Stomach (tissue), 8 donors: ENCODE measurements at regions not wholly inside any gene's neighbourhood (a gene's known extent, or its start where the extent isn't known, plus 50 kb on each side); places are given as distances from the start of the nearest gene placed in this dataset.

Experiments used
- DNase-seq, 2 donors: peaks; one replicate each; pipeline versions ENCODE4 v3.0.0 to v3.0.0-alpha.2; 2013 to 2019
- H3K27ac ChIP-seq, 5 donors: fragments of 200-600 bp in 4 of 5; sonication (generic) in 4 of 5; one replicate each; pipeline ENCODE4 v1.5.1; 2013 to 2019; ENCODE audit warnings: mild to moderate bottlenecking in 1 of 5, moderate library complexity in 1 of 5
- H3K27me3 ChIP-seq, 3 donors: fragments of 200-600 bp; sonication (generic); one replicate each; pipeline ENCODE4 v1.5.1; 2017 to 2019; ENCODE audit warnings: mixed run types in 1 of 3
- H3K36me3 ChIP-seq, 4 donors: fragments of 200-600 bp; sonication (generic); 1 replicate in 3 of 4; 2 replicates in 1 of 4; pipeline ENCODE4 v1.5.1; 2016 to 2019
- H3K4me1 ChIP-seq, 4 donors: fragments of 200-600 bp; sonication (generic); one replicate each; pipeline ENCODE4 v1.5.1; 2016 to 2019
- H3K4me3 ChIP-seq, 4 donors: fragments of 200-600 bp; sonication (generic) in 3 of 4; one replicate each; pipeline ENCODE4 v1.5.1; 2016 to 2019; ENCODE audit warnings: mild to moderate bottlenecking in 1 of 4
- H3K9me3 ChIP-seq, 4 donors: fragments of 200-600 bp; sonication (generic); one replicate each; pipeline ENCODE4 v1.5.1; 2016 to 2019
- EP300 ChIP-seq: sonication (generic); formaldehyde crosslinking; IDR thresholded peaks from one replicate; pipeline ENCODE4 v1.6.1; 2017; ENCODE audit warnings: antibody characterized with exemption
- POLR2A ChIP-seq, 4 donors: fragments of 450-650 bp; IDR thresholded peaks; one replicate each; pipeline ENCODE4 v1.6.1; 2016; ENCODE audit warnings: antibody characterized with exemption in 4 of 4, control low read depth in 2 of 4, mild to moderate bottlenecking in 1 of 4, moderate library complexity in 1 of 4
- POLR2AphosphoS5 ChIP-seq, 3 donors: sonication (generic); formaldehyde crosslinking; IDR thresholded peaks; one replicate each; pipeline ENCODE4 v1.6.1; 2016; ENCODE audit warnings: antibody characterized with exemption in 3 of 3
- WGBS, 5 donors: extraction: QIAGEN DNeasy Blood & Tissue Kit in 3 of 5; methylation state at CpG; one replicate each; pipeline versions ENCODE4 v1.1.5 to v1.1.7; 2013 to 2018; 5-methylcytosine and 5-hydroxymethylcytosine counted together
- intact Hi-C: fragments of 100-400 bp; cut with DNase I; formaldehyde crosslinking; loops from one replicate; pipeline ENCODE4 v1.15.1; 2023; ENCODE audit warnings: low total_unique reads
- TF ChIP-seq, protein P1 (sequence below), 7 experiments: fragments of 450-650 bp in 4 of 7; fragments of 200-600 bp in 3 of 7; sonication (generic) in 3 of 7; IDR thresholded peaks; one replicate each; pipeline ENCODE4 v1.5.1; 2016 to 2019; ENCODE audit warnings: antibody characterized with exemption in 7 of 7, control low read depth in 2 of 7, mild to moderate bottlenecking in 1 of 7
- donor health status: healthy with polysubstance abuse.
- donor health status: Bipolar disorder and iron deficiency.
- donor health status: healthy.

- Histone ChIP-seq H3K9me3 (peaks cover 0 to 17% (median 8%) of the 10 kb centered on the region in 4 donors), H3K4me1 (no peaks in the 10 kb centered on the region), H3K36me3 (no peaks in the 10 kb centered on the region), H3K4me3 (no peak overlapping the region), H3K27me3 (no peaks in the 10 kb centered on the region), H3K27ac (no peak overlapping the region)
- no peak for DNase-seq
- intact Hi-C loops, result no loop called here
- TF ChIP-seq, protein P1, sequence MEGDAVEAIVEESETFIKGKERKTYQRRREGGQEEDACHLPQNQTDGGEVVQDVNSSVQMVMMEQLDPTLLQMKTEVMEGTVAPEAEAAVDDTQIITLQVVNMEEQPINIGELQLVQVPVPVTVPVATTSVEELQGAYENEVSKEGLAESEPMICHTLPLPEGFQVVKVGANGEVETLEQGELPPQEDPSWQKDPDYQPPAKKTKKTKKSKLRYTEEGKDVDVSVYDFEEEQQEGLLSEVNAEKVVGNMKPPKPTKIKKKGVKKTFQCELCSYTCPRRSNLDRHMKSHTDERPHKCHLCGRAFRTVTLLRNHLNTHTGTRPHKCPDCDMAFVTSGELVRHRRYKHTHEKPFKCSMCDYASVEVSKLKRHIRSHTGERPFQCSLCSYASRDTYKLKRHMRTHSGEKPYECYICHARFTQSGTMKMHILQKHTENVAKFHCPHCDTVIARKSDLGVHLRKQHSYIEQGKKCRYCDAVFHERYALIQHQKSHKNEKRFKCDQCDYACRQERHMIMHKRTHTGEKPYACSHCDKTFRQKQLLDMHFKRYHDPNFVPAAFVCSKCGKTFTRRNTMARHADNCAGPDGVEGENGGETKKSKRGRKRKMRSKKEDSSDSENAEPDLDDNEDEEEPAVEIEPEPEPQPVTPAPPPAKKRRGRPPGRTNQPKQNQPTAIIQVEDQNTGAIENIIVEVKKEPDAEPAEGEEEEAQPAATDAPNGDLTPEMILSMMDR (IDR thresholded peaks at IDR 0.05), result no peak
- TF ChIP-seq EP300 (no peak), POLR2AphosphoS5 (IDR thresholded peaks at IDR 0.05) (no peak), POLR2A (IDR thresholded peaks at IDR 0.05) (no peak)
- 25 to 63% (median 55%) methylated on average over 2 of the region's 2 CpGs for WGBS, 5 donors
Observed at GRCh38 chr1:195105281-195105680, 1503.0 kb downstream of the KCNT2 start.

GRCh38 chr1:195097316-195097715, 1510.9 kb downstream of the KCNT2 start:
- H3K27me3 ChIP-seq, result no peaks in the 10 kb centered on the region
- no peaks in the 10 kb centered on the region for H3K4me1 ChIP-seq
- no peak overlapping the region for H3K4me3 ChIP-seq
- no peak for TF ChIP-seq POLR2AphosphoS5 (IDR thresholded peaks at IDR 0.05)
- TF ChIP-seq, protein P1 (IDR thresholded peaks at IDR 0.05), result no peak
- no peak for TF ChIP-seq EP300
- no peak for TF ChIP-seq POLR2A (IDR thresholded peaks at IDR 0.05)
- no peak for DNase-seq
- no peaks in the 10 kb centered on the region for H3K36me3 ChIP-seq
- intact Hi-C loops, result no loop called here
- 57 to 79% (median 70%) methylated on average over 3 to 4 of the region's 4 CpGs for WGBS, 5 donors
- H3K9me3 ChIP-seq, result peaks cover 0 to 7% (median 3%) of the 10 kb centered on the region in 4 donors
- no peak overlapping the region for H3K27ac ChIP-seq

DNA sequence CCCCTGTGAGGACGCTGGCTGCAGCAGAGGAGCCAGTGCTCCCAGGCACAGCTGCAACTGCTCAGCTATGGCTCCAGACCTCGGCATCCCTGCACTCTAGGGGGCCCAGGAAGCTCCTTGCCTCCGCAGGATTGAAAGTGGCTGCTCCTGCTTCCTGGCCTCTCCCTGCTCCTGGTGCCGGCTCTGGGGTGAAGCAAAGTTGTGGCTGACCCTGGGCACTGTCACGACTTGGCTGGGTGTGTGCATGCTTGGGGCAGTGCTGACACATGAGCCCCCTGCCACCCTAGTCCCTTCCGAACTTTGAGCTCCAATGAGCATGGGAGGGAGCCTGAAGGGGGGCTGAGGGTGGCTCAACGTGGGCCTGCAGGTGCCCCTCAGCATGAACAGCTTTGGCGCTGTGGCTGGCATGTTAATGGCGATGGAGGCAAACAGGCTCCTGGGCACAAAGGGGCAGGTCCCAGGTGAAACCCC, 1512.2 kb downstream of the KCNT2 start:
- Histone ChIP-seq H3K27me3 (no peaks in the 10 kb centered on the region), H3K9me3 (peaks cover 0 to 12% (median 3%) of the 10 kb centered on the region in 4 donors), H3K27ac (no peak overlapping the region), H3K4me3 (no peak overlapping the region), H3K36me3 (no peaks in the 10 kb centered on the region), H3K4me1 (no peaks in the 10 kb centered on the region)
- DNase-seq, result no peak
- WGBS, 5 donors, result 40 to 78% (median 74%) methylated on average over 2 to 9 of the region's 9 CpGs
- TF ChIP-seq EP300, result no peak
- no peak for TF ChIP-seq POLR2AphosphoS5 (IDR thresholded peaks at IDR 0.05)
- no peak for TF ChIP-seq POLR2A (IDR thresholded peaks at IDR 0.05)
- TF ChIP-seq, protein P1 (IDR thresholded peaks at IDR 0.05), result no peak
- intact Hi-C loops, result no loop called here

GRCh38 chr1:195085196-195085595, 1523.0 kb downstream of the KCNT2 start:
- TF ChIP-seq POLR2AphosphoS5 (IDR thresholded peaks at IDR 0.05) (no peak), EP300 (no peak), POLR2A (IDR thresholded peaks at IDR 0.05) (no peak)
- TF ChIP-seq, protein P1 (IDR thresholded peaks at IDR 0.05), result no peak
- no peaks in the 10 kb centered on the region for H3K4me1 ChIP-seq
- H3K27ac ChIP-seq, result no peak overlapping the region
- no peak overlapping the region for H3K4me3 ChIP-seq
- no peaks in the 10 kb centered on the region for H3K27me3 ChIP-seq
- DNase-seq, result no peak
- 72 to 77% (median 73%) methylated on average over 3 of the region's 3 CpGs for WGBS, 5 donors
- intact Hi-C loops, result no loop called here
- H3K9me3 ChIP-seq, result no peaks in the 10 kb centered on the region
- no peaks in the 10 kb centered on the region for H3K36me3 ChIP-seq
